HepG2 (cell line): ENCODE measurements at regions not wholly inside any gene's neighbourhood (a gene's known extent, or its start where the extent isn't known, plus 50 kb on each side); places are given as distances from the start of the nearest gene placed in this dataset.
"Not testable (repeated sequence)": the region's sequence is repeated elsewhere in the genome, so short reads cannot be mapped to it uniquely, and the experiment has no call there.

Source experiments
- CBX1 ChIP-seq: IDR thresholded peaks from one replicate; pipeline ENCODE4 v1.6.1; 2016; ENCODE audit warnings: antibody characterized with exemption, low read depth
- GLI4 ChIP-seq: sonication (generic); formaldehyde crosslinking; IDR thresholded peaks from 2 replicates; pipeline ENCODE4 v1.5.1; 2020; ENCODE audit warnings: missing genetic modification reagents, mild to moderate bottlenecking, moderate library complexity, borderline replicate concordance
- HHEX ChIP-seq: IDR thresholded peaks from 2 replicates; pipeline ENCODE4 v1.6.1; 2016; ENCODE audit warnings: control low read depth
- ZNF274 ChIP-seq: sonication (generic); formaldehyde crosslinking; IDR thresholded peaks from 2 replicates; pipeline ENCODE4 v1.5.1; 2020; ENCODE audit warnings: mild to moderate bottlenecking, missing genetic modification reagents
- TF ChIP-seq, protein P1 (sequence below): sonication (generic); formaldehyde crosslinking; IDR thresholded peaks from 2 replicates; pipeline ENCODE4 v1.5.0; 2020; ENCODE audit warnings: mild to moderate bottlenecking, missing genetic modification reagents, moderate library complexity
- TF ChIP-seq, protein P2 (sequence below): sonication (generic); formaldehyde crosslinking; IDR thresholded peaks from 2 replicates; pipeline ENCODE4 v1.4.0; 2020; ENCODE audit warnings: missing genetic modification reagents

DNA sequence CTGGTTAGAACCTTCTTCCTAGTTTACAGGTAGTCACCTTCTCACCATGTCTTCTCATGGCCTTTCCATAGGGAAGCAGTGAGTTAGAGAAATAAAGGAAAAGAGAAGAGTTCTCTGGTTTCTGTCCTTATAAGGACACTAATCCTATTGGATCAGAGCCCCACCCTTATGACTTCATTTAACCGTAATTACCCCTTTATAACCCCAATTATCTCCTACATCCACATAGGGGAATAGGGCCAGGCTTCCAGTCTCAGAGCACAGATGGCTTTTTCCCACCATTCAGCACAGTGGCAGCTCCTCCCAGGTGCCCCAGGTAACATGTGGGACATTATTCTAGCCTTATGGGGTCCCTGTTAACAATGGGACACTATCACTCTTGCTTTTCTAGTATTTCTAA lies 602.9 kb downstream of the RPIA start:
- TF ChIP-seq, protein P1, sequence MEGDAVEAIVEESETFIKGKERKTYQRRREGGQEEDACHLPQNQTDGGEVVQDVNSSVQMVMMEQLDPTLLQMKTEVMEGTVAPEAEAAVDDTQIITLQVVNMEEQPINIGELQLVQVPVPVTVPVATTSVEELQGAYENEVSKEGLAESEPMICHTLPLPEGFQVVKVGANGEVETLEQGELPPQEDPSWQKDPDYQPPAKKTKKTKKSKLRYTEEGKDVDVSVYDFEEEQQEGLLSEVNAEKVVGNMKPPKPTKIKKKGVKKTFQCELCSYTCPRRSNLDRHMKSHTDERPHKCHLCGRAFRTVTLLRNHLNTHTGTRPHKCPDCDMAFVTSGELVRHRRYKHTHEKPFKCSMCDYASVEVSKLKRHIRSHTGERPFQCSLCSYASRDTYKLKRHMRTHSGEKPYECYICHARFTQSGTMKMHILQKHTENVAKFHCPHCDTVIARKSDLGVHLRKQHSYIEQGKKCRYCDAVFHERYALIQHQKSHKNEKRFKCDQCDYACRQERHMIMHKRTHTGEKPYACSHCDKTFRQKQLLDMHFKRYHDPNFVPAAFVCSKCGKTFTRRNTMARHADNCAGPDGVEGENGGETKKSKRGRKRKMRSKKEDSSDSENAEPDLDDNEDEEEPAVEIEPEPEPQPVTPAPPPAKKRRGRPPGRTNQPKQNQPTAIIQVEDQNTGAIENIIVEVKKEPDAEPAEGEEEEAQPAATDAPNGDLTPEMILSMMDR (CRISPR knock-in tag) = not testable (repeated sequence)
- not testable (repeated sequence) for TF ChIP-seq CBX1; HHEX; GLI4 (CRISPR knock-in tag); ZNF274 (CRISPR knock-in tag)
- TF ChIP-seq, protein P2, sequence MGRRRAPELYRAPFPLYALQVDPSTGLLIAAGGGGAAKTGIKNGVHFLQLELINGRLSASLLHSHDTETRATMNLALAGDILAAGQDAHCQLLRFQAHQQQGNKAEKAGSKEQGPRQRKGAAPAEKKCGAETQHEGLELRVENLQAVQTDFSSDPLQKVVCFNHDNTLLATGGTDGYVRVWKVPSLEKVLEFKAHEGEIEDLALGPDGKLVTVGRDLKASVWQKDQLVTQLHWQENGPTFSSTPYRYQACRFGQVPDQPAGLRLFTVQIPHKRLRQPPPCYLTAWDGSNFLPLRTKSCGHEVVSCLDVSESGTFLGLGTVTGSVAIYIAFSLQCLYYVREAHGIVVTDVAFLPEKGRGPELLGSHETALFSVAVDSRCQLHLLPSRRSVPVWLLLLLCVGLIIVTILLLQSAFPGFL (CRISPR knock-in tag) = not testable (repeated sequence)
